ENCODE measurements at regions not wholly inside any gene's neighbourhood (a gene's known extent, or its start where the extent isn't known, plus 50 kb on each side); places are given as distances from the start of the nearest gene placed in this dataset.

DNA sequence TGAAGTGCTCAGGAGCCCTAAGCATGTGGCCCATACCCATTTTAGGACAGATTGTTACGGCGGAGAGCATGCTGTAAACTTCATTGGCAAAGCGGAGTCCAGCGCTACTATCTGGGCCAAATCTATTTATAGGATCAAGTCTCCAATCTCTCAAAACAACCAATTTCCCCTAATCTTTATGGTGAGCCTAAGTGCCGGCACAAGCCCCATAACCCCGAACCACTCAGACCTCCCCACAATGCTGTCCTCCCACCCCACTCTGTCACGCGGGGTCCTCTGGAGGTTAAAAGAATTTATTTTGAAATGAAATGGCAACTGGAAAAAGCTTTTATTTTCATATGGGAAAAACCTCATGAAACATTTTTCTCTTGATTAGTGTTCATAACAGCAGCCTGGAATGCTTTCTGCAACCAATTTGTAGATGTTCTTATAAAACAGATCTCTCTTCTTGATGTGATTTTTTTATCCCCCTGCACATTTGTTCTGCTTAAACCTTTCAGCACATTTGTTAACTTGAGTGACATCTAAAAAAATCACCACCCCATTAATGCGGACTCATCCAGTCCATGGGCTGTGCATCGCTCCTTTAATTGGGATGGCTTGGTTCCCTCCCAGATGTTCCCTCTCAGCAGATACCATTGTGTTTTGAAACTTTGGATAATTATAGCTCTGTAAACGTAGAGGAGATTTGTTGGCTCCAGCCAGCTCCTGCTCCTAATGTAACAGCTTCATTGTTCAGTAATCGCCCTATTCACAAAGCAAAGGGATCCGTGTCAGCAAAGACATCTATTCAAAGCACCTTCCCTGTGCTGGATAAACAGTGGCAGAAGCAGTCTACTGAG, 323.6 kb downstream of the CD83 start:
- Histone ChIP-seq H3K27me3 (ENCODE audit: control insufficient read depth, insufficient read depth, low read length) (no peaks in the 10 kb centered on the region), H2AFZ (no peak overlapping the region), H3K4me3 (ENCODE audit: low read depth, low read length) (no peak overlapping the region), H3K4me2 (ENCODE audit: low read length) (no peak overlapping the region), H3K27ac (no peak overlapping the region), H3K9me3 (ENCODE audit: control insufficient read depth, low read length) (no peaks in the 10 kb centered on the region), H3K79me2 (no peaks in the 10 kb centered on the region), H3K9ac (no peak overlapping the region), H3K36me3 (ENCODE audit: control insufficient read depth, insufficient read depth, low read length) (no peaks in the 10 kb centered on the region), H3K4me1 (no peaks in the 10 kb centered on the region)
- TF ChIP-seq, protein P1, sequence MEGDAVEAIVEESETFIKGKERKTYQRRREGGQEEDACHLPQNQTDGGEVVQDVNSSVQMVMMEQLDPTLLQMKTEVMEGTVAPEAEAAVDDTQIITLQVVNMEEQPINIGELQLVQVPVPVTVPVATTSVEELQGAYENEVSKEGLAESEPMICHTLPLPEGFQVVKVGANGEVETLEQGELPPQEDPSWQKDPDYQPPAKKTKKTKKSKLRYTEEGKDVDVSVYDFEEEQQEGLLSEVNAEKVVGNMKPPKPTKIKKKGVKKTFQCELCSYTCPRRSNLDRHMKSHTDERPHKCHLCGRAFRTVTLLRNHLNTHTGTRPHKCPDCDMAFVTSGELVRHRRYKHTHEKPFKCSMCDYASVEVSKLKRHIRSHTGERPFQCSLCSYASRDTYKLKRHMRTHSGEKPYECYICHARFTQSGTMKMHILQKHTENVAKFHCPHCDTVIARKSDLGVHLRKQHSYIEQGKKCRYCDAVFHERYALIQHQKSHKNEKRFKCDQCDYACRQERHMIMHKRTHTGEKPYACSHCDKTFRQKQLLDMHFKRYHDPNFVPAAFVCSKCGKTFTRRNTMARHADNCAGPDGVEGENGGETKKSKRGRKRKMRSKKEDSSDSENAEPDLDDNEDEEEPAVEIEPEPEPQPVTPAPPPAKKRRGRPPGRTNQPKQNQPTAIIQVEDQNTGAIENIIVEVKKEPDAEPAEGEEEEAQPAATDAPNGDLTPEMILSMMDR (IDR thresholded peaks at IDR 0.05): no peak

- Histone ChIP-seq H3K4me2 (ENCODE audit: low read length) (no peak overlapping the region), H3K27me3 (ENCODE audit: control insufficient read depth, insufficient read depth, low read length) (no peaks in the 10 kb centered on the region), H3K4me3 (ENCODE audit: low read depth, low read length) (no peak overlapping the region), H3K9me3 (ENCODE audit: control insufficient read depth, low read length) (no peaks in the 10 kb centered on the region), H3K79me2 (no peaks in the 10 kb centered on the region), H3K4me1 (no peaks in the 10 kb centered on the region), H2AFZ (no peak overlapping the region), H3K9ac (no peak overlapping the region), H3K27ac (no peak overlapping the region), H3K36me3 (ENCODE audit: control insufficient read depth, insufficient read depth, low read length) (no peaks in the 10 kb centered on the region)
- TF ChIP-seq, protein P1 (IDR thresholded peaks at IDR 0.05): no peak
Measured at GRCh38 chr6:14442242-14442641, 324.7 kb downstream of the CD83 start.

DNA sequence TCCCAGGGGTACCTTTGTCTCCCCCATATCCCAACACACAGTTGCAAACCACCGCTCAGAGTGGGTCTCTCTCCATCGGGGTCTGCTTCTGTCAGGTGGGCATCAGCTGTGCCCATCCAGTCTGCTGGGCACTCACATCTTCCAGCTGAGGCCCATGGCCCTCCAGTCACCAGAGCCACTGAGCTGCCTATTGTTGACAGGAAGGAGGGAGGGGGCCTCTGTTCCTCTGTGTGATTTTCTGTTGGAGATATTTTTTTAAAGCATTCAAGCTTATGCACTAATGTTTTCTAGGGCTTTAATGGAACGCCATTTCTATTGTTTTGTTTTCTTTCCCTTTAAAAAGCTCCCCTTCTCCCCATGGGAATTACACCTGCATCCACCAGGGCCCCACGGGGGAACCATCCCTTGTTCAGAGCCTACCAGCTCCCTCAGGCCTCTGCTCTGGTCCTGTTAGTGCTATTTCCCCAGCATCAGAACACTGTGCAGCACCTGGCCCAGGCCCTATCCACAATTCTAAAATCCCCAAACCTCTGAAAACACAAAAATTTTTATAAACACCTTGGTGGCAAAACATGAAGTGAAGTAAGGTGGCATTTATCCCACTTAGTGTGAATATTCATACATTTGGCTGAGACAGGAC, 326.2 kb downstream of the CD83 start:
- Histone ChIP-seq H3K27me3 (ENCODE audit: control insufficient read depth, insufficient read depth, low read length) (no peaks in the 10 kb centered on the region), H3K4me1 (peaks cover 2% of the 10 kb centered on the region), H3K27ac (no peak overlapping the region), H3K9ac (no peak overlapping the region), H3K4me3 (ENCODE audit: low read depth, low read length) (no peak overlapping the region), H3K4me2 (ENCODE audit: low read length) (no peak overlapping the region), H3K36me3 (ENCODE audit: control insufficient read depth, insufficient read depth, low read length) (no peaks in the 10 kb centered on the region), H2AFZ (no peak overlapping the region), H3K79me2 (no peaks in the 10 kb centered on the region), H3K9me3 (ENCODE audit: control insufficient read depth, low read length) (no peaks in the 10 kb centered on the region)
- TF ChIP-seq, protein P1 (IDR thresholded peaks at IDR 0.05): no peak

DNA sequence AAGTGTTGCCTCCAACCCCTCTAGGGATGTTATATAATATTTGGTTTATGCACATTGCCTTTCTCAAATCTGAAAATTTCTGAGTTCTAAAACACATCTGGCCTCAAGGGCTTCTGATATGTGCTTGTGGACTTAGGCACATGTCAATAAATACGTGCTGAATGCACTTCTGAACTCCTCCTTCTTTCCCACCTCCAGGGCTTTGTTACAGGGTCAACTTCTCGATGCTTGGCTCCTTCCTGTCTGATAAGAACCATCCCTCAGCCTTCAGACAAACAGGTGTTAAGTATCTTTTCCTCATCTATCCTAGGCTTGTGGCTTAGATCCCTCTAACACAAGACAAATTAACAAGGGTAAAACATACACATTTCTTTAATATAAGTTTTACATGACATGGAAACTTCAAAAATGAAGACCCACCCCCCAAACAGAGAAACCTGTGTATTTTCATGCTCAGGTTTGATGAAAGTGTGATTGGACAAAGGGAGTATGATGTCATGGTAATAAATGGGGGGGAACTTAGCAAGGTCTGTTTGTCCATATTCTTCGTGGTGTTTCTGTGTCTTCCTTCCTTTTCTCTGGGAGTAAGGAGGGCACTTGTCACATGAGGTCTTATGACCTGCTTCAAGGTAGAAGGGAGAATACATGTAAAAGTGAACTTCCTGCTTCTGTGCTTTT, 326.9 kb downstream of the CD83 start:
- no peak overlapping the region for H3K4me2 ChIP-seq (ENCODE audit: low read length)
- H2AFZ ChIP-seq: no peak overlapping the region
- H3K36me3 ChIP-seq (ENCODE audit: control insufficient read depth, insufficient read depth, low read length): no peaks in the 10 kb centered on the region
- H3K4me1 ChIP-seq: peaks cover 6% of the 10 kb centered on the region
- no peaks in the 10 kb centered on the region for H3K9me3 ChIP-seq (ENCODE audit: control insufficient read depth, low read length)
- no peak overlapping the region for H3K9ac ChIP-seq
- no peaks in the 10 kb centered on the region for H3K27me3 ChIP-seq (ENCODE audit: control insufficient read depth, insufficient read depth, low read length)
- TF ChIP-seq, protein P1 (IDR thresholded peaks at IDR 0.05): no peak
- H3K27ac ChIP-seq: no peak overlapping the region
- no peak overlapping the region for H3K4me3 ChIP-seq (ENCODE audit: low read depth, low read length)
- no peaks in the 10 kb centered on the region for H3K79me2 ChIP-seq

Measured in parathyroid adenoma (tissue), 2 donors.